RWPE2 (cell line): ENCODE measurements at regions not wholly inside any gene's neighbourhood (a gene's known extent, or its start where the extent isn't known, plus 50 kb on each side); places are given as distances from the start of the nearest gene placed in this dataset.

Experiments
- ATAC-seq: fragments of 200-7000 bp; cut with Tn5 transposase; 3 replicates; pipeline ENCODE4 v1.9.1; 2021; ENCODE audit warnings: low read depth
- DNase-seq: peaks from one replicate; pipeline ENCODE4 v3.0.0-alpha.2; 2020; ENCODE audit warnings: low spot score
- H3K27ac ChIP-seq: fragments of 450-650 bp; 2 replicates; pipeline ENCODE4 v1.5.1; 2017; ENCODE audit warnings: mild to moderate bottlenecking; ENCODE audit not compliant: poor library complexity, severe bottlenecking
- H3K27me3 ChIP-seq: fragments of 250-450 bp; sonication (Bioruptor Pico); 2 replicates; pipeline ENCODE4 v1.5.1; 2021; ENCODE audit warnings: mild to moderate bottlenecking, moderate library complexity; ENCODE audit not compliant: insufficient read depth, poor library complexity, severe bottlenecking
- H3K36me3 ChIP-seq: fragments of 250-450 bp; sonication (Bioruptor Pico); 2 replicates; pipeline ENCODE4 v1.5.1; 2020; ENCODE audit warnings: low read depth, mild to moderate bottlenecking, moderate library complexity
- H3K4me1 ChIP-seq: fragments of 250-450 bp; sonication (Bioruptor Pico); 2 replicates; pipeline ENCODE4 v1.5.1; 2021; ENCODE audit warnings: mild to moderate bottlenecking, moderate library complexity; ENCODE audit not compliant: insufficient read depth, poor library complexity, severe bottlenecking
- H3K4me3 ChIP-seq: fragments of 250-450 bp; sonication (Bioruptor Pico); 2 replicates; pipeline ENCODE4 v1.5.1; 2021; ENCODE audit warnings: mild to moderate bottlenecking, moderate library complexity; ENCODE audit not compliant: severe bottlenecking
- H3K9me3 ChIP-seq: fragments of 250-450 bp; sonication (Bioruptor Pico); 2 replicates; pipeline ENCODE4 v1.5.1; 2021; ENCODE audit warnings: mild to moderate bottlenecking, moderate library complexity; ENCODE audit not compliant: severe bottlenecking
- TF ChIP-seq, protein P1 (sequence below): fragments of 450-650 bp; IDR thresholded peaks from one replicate; pipeline ENCODE4 v1.5.1; 2017; ENCODE audit warnings: mild to moderate bottlenecking, moderate library complexity; ENCODE audit not compliant: poor library complexity, severe bottlenecking

DNA sequence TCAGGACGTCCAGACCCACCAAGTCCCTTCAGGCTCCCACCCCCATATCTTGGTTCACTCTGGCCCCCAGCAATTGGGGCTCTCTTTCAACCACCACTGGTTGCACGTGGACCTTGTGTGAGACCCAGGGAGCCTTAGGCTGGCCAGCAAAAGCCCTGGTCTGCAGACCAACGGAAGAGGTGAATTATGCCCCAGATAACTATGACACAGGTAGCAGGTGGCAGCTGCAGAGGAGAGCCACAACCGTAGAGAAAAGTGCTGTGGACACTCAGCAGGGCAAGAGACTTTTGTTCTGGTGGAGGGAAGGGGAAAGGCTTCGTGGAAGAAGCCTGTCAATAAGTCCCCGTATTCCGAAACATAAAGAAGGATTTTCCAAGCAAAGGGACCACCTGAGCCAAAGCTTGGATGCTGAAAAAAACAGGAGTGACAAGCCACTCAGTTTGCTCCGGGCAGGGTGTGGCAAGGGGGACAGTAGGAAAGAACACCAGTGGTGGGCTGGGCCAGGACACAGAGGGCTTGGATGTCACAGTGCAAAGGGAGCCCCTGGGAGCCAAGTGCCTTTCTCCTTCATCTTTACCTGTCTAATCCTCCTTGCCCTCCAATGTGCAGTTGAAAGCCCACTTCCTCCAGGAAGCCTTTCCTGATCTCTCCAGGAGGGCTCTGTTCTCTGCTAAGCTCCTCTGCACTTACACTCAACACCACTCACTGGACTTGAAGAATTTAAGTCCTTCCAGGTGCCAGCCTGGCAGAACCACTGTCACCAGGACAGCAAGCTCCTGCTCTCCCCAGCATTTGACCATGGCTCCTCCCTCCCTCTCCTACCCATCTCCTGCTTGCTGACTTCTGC is 264.7 kb downstream of the BUD13 start:
- Histone ChIP-seq H3K27me3 (no peaks in the 10 kb centered on the region), H3K27ac (no peak overlapping the region), H3K9me3 (no peaks in the 10 kb centered on the region), H3K4me3 (no peak overlapping the region), H3K4me1 (no peaks in the 10 kb centered on the region), H3K36me3 (no peaks in the 10 kb centered on the region)
- TF ChIP-seq, protein P1, sequence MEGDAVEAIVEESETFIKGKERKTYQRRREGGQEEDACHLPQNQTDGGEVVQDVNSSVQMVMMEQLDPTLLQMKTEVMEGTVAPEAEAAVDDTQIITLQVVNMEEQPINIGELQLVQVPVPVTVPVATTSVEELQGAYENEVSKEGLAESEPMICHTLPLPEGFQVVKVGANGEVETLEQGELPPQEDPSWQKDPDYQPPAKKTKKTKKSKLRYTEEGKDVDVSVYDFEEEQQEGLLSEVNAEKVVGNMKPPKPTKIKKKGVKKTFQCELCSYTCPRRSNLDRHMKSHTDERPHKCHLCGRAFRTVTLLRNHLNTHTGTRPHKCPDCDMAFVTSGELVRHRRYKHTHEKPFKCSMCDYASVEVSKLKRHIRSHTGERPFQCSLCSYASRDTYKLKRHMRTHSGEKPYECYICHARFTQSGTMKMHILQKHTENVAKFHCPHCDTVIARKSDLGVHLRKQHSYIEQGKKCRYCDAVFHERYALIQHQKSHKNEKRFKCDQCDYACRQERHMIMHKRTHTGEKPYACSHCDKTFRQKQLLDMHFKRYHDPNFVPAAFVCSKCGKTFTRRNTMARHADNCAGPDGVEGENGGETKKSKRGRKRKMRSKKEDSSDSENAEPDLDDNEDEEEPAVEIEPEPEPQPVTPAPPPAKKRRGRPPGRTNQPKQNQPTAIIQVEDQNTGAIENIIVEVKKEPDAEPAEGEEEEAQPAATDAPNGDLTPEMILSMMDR = no peak
- ATAC-seq = no peak
- DNase-seq = no peak

DNA sequence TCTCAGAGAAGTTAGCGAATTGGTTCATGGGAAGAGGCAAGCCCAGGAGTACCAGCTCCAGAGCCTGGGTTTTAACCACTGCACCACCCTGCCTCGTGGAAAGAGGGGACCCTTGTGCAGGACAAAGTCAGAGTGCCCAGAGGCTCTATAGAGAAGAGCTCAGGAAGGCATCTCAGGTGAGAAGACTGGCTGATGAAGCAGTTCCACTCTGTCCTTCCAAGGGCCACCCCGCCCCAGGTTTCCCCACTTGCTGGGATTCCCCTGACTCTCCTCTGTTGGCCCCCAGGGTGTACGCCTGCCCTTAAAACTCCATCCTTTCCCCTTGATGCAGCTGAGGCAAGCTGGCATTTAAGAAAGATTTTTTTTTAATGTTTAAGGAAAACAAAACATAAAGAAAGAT is 265.8 kb downstream of the BUD13 start:
- Histone ChIP-seq H3K27ac (no peak overlapping the region), H3K27me3 (no peaks in the 10 kb centered on the region), H3K4me1 (no peaks in the 10 kb centered on the region), H3K36me3 (no peaks in the 10 kb centered on the region), H3K9me3 (no peaks in the 10 kb centered on the region), H3K4me3 (no peak overlapping the region)
- DNase-seq (no peak), ATAC-seq (no peak)
- TF ChIP-seq, protein P1 = no peak

DNA sequence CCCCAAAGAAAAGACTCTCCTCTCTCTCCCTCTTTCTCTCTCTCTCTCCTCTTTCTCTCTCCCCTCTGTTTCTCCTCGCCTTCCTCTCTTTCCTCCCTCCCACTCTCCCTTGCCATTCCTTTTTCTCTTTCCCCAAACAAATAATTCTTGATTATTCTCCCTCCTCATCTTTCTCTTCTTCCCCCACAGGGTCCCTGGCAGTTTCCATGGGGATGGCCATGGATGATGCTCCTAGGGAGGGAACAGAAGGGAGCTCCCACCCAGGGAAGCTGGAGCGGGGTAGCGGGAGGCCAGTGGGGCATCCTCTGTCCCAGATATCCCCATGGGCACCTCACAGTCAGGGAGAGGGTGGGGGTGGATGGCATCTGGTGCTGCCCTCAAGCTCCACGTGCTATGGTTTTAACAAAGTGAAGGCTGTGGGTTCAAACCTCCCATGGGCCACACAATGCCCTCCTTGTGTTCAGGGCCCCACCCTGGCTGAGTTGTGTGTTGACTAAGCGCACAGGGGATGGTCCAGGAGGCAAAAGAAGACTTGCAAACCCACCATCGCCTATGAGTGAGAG is 266.4 kb downstream of the BUD13 start:
- no peaks in the 10 kb centered on the region for H3K36me3 ChIP-seq
- no peak for ATAC-seq
- H3K4me3 ChIP-seq = no peak overlapping the region
- H3K27me3 ChIP-seq = peaks cover 4% of the 10 kb centered on the region
- TF ChIP-seq, protein P1 = no peak
- no peaks in the 10 kb centered on the region for H3K4me1 ChIP-seq
- H3K27ac ChIP-seq = no peak overlapping the region
- no peaks in the 10 kb centered on the region for H3K9me3 ChIP-seq
- DNase-seq = no peak

DNA sequence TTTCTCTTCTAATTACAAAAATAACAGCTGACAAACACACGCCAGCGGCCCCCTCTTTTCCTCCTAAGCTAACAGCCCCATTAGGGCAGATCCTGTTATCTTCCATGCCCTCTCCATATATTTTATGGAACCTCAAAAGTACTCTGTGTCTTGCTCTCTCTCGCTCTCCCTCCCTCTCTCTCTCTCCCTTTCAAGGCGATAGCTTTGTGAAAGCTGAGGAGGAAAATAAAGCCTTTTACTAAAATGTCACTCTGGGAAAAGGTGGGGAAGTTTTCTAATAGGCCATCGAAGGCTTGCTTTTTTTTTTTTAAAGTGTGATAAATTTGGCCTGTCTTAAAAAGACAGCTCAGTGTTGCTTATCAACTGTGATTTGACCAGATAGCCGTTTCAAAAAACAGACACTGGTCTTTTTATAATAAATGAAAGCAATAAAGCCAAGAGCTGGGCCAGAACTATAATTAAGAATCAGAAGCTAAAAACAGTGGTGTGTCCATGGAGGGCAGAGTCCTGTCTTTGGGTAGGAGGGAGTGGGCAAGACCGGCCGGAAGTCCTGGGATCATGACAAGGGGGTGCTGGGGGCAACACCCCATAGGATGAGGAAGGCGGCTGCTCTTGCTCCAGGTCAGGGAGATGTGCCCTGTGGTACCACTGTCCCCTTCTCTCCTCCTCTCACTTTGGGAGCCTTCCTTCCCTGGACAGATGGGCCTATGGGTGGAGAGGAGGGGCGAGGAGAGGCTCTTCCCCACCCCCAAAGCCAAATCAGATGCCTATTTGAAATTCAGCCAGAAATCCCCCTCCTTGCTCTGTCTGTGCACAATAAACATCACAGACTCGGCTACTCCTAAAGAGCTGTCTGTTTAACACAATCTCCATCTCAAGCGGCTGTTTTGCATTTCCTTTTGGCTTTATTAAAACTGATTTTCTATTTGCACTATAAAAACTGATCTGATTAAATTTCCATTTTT is 267.2 kb downstream of the BUD13 start:
- H3K4me3 ChIP-seq = no peak overlapping the region
- TF ChIP-seq, protein P1 = no peak
- no peaks in the 10 kb centered on the region for H3K9me3 ChIP-seq
- no peaks in the 10 kb centered on the region for H3K4me1 ChIP-seq
- no peak for DNase-seq
- no peaks in the 10 kb centered on the region for H3K36me3 ChIP-seq
- peaks cover 12% of the 10 kb centered on the region for H3K27me3 ChIP-seq
- no peak overlapping the region for H3K27ac ChIP-seq
- no peak for ATAC-seq
